ENCODE measurements at regions not wholly inside any gene's neighbourhood (a gene's known extent, or its start where the extent isn't known, plus 50 kb on each side); places are given as distances from the start of the nearest gene placed in this dataset.
A peak's percentile ranks its signal among the peaks of the same experiment; 100 is the strongest.
"Not testable (repeated sequence)": the region's sequence is repeated elsewhere in the genome, so short reads cannot be mapped to it uniquely, and the experiment has no call there.

GRCh38 chr7:142496545-142496991 is 238.7 kb upstream of the PRSS58 start:
- peak; percentile 53 for DNase-seq

- not testable (repeated sequence) for DNase-seq
These were observed 238.0 kb upstream of the PRSS58 start for GRCh38 chr7:142495879-142496278.

GRCh38 chr7:142495301-142495700 is 237.4 kb upstream of the PRSS58 start:
- DNase-seq: peak; percentile 48

GRCh38 chr7:142494021-142494420 is 236.2 kb upstream of the PRSS58 start:
- DNase-seq: no peak

- DNase-seq: no peak
These were observed 231.0 kb upstream of the PRSS58 start for GRCh38 chr7:142488842-142489241.

GRCh38 chr7:142488036-142488633 is 230.3 kb upstream of the PRSS58 start:
- DNase-seq: no peak

GRCh38 chr7:142487565-142487964 is 229.7 kb upstream of the PRSS58 start:
- DNase-seq: not testable (repeated sequence)

- no peak for DNase-seq
These were observed 229.3 kb upstream of the PRSS58 start for GRCh38 chr7:142487124-142487523.

GRCh38 chr7:142485617-142486226 is 227.9 kb upstream of the PRSS58 start:
- DNase-seq: peak; percentile 20

GRCh38 chr7:142483659-142484317 is 225.9 kb upstream of the PRSS58 start:
- no peak for DNase-seq

- peak; percentile 64 for DNase-seq
These were observed 225.2 kb upstream of the PRSS58 start for GRCh38 chr7:142482891-142483658.

GRCh38 chr7:142481548-142481947 is 223.7 kb upstream of the PRSS58 start:
- DNase-seq: peak; percentile 68

- peak; percentile 71 for DNase-seq
These were observed 220.8 kb upstream of the PRSS58 start for GRCh38 chr7:142478479-142479220.

GRCh38 chr7:142477801-142478200 is 219.9 kb upstream of the PRSS58 start:
- not testable (repeated sequence) for DNase-seq

- DNase-seq: peak; percentile 79
These were observed 219.3 kb upstream of the PRSS58 start for GRCh38 chr7:142477079-142477651.

- DNase-seq: peak; percentile 21
These were observed 218.2 kb upstream of the PRSS58 start for GRCh38 chr7:142476077-142476476.

GRCh38 chr7:142471820-142472219 is 214.0 kb upstream of the PRSS58 start:
- DNase-seq: no peak

GRCh38 chr7:142470544-142470830 is 212.6 kb upstream of the PRSS58 start:
- no peak for DNase-seq

GRCh38 chr7:142469696-142470543 is 212.1 kb upstream of the PRSS58 start:
- no peak for DNase-seq

GRCh38 chr7:142468871-142469665 is 211.2 kb upstream of the PRSS58 start:
- no peak for DNase-seq
